Pulmonary artery endothelial cell (primary cell): ENCODE measurements at regions not wholly inside any gene's neighbourhood (a gene's known extent, or its start where the extent isn't known, plus 50 kb on each side); places are given as distances from the start of the nearest gene placed in this dataset.
A peak's percentile ranks its signal among the peaks of the same experiment; 100 is the strongest.
"Not testable (repeated sequence)": the region's sequence is repeated elsewhere in the genome, so short reads cannot be mapped to it uniquely, and the experiment has no call there.

ENCODE experiments used
- DNase-seq: peaks from one replicate; pipeline ENCODE4 v3.0.0-alpha.2; 2011; ENCODE audit warnings: low read depth, low spot score

DNA sequence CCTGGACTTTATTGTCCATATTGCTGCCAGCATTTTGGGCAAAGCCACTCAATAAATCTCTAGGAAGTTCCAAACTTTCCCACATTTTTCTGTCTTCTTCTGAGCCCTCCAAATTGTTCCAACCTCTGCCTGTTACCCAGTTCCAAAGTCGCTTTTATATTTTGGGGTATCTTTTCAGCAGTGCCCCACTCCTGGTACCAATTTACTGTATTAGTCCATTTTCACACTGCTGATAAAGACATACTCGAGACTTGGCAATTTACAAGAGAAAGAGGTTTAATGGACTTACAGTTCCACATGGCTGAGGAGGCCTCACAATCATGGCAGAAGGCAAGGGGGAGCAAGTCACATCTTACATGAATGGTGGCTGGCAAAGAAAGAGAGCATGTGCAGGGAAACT is 53.4 kb downstream of the AHSP start:
- not testable (repeated sequence) for DNase-seq

- DNase-seq: not testable (repeated sequence)
These were observed 74.2 kb downstream of the AHSP start for GRCh38 chr16:31601737-31602384.

GRCh38 chr16:31618130-31618529 is 90.4 kb downstream of the AHSP start:
- DNase-seq: no peak

- no peak for DNase-seq
These were observed 108.7 kb downstream of the AHSP start for GRCh38 chr16:31636433-31636832.

- no peak for DNase-seq
These were observed 113.6 kb downstream of the AHSP start for GRCh38 chr16:31641279-31641678.

- DNase-seq: not testable (repeated sequence)
These were observed 128.0 kb downstream of the AHSP start for GRCh38 chr16:31655674-31656073.

GRCh38 chr16:31664683-31665482 is 137.2 kb downstream of the AHSP start:
- DNase-seq: no peak

DNA sequence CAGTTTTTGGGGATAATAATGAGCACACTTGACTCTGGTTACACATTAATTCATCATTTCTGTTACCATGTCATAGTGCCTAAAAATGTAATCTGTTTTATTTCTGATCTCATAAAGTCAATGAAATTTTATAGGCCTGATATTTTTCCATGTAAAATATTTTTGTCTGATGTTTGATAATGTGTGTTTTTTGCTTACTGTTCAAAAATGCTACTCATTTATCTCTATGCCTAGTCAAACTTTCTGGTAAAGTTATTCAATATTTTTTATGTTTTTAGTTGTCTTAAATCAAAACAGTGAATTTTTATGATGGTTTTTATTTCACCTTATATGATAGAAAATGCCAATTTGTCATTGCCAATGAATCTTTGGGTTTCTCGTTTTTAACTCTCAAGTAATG is 147.0 kb downstream of the AHSP start:
- no peak for DNase-seq

- DNase-seq: no peak
These were observed 149.0 kb downstream of the AHSP start for GRCh38 chr16:31676731-31677130.

DNA sequence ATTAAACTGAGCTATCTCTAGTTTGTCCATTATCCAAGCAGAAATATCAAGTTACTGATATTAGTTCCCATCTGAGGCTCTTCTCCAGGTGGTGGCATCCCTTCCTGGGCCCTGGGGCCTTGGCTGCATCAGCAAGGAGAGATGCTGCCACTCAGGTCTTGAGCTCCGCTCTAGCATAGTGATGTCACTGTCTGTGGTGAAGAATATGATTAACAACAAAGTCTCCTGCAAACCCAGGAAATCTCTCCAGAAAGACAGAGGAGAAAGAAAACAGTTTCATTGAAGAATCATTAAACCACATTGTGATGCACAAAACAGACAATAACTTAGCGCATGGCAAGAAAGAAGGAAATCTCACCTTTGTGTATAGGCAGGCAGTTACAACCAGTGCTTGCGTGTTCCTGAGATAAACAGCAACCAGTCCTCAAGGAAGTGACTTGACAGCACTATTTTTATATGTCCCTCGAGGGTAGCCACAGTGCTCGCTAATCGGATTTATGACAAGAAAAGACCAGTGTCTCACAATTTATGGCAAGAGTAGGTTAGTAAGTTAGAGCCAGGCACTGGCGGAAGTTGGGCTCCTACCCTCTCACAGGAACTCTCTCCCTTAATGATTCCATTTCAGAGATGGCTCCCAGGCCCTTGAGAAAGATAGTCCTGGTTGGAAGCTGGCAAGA is 151.1 kb downstream of the AHSP start:
- no peak for DNase-seq

DNA sequence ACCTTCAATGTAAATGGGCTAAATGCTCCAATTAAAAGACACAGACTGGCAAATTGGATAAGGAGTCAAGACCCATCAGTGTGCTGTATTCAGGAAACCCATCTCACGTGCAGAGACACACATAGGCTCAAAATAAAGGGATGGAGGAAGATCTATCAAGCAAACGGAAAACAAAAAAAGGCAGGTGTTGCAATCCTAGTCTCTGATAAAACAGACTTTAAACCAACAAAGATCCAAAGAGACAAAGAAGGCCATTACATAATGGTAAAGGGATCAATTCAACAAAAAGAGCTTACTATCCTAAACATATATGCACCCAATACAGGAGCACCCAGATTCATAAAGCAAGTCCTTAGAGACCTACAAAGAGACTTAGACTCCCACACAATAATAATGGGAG is 161.6 kb downstream of the AHSP start:
- not testable (repeated sequence) for DNase-seq

- DNase-seq: not testable (repeated sequence)
These were observed 164.6 kb downstream of the AHSP start for GRCh38 chr16:31692338-31692737.

GRCh38 chr16:31693733-31694132 is 166.0 kb downstream of the AHSP start:
- DNase-seq: no peak

GRCh38 chr16:31694461-31694860 is 166.8 kb downstream of the AHSP start:
- DNase-seq: no peak

- no peak for DNase-seq
These were observed 168.0 kb downstream of the AHSP start for GRCh38 chr16:31695667-31696066.

DNA sequence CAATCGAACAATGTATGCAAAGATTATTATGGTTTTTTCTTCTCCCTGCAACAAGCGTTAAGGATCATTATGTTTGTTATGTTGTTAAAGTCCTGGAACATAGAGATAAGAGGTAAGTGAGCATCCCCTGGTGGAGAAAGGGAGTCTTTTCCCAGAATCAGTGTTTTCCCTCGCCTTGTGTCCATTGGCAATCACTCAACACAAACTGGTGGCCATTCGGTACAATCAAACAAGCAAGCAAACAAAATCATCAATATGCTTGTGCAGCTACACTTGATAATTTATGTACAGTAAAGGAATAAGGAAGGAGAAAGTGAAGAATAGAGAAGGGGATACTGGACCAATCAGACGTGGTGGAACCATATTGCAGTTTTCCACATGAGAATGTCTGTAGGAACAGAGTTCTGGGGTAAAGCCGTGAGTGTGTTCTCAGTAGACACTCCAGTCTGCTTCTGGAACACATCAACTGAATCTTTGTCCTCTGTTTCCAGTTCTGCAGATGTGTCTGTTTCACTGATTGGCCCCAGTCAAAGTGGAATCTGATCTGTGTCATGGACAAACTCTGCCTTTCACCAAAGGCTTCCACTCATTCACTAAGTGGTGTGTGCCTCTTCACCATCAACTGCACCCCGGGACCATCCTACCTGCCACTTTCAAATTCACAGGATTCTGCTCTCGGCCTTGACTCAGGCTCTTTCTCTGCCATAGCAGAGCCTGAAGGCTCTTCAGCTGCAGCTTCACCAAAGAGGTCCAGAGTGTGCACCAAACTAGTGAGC is 169.5 kb downstream of the AHSP start:
- DNase-seq: peak; percentile 10

DNA sequence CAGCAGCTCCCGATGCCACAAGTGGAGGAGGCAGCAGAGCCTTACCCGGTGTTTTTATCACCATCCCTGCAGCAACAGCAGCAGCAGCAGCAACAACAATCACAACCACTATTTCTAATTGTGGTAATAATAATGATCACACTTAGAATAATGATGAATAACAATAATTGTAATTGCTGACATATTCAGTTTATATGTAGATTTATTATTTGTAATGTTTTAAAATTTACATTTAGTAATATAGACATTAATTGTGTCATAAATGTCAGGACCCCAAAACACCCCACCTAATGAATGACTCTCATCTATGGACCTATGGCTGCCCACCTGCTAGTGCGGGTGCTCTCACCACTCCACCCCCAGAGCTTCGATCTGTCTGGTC is 170.0 kb downstream of the AHSP start:
- DNase-seq: no peak

GRCh38 chr16:31698901-31699300 is 171.2 kb downstream of the AHSP start:
- DNase-seq: no peak

DNA sequence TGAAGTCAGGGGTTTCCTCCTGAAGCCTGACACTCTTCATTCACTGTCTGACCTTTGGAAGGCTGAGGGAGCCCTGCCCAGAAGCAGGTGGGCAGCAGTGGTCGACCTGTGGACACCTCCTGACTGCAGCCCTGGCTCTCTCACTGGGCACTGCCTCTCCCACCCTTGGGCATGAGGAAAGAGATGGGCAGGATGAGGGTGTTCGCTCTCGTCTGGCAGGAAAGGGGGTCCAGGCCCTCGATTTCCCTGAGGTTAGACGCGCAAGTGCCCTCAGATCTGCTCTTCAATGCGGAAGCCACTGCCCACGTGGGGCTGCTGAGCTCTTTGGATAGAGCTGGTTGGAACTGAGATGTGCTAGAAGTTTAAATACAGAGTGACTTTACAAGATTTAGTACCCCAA is 171.9 kb downstream of the AHSP start:
- no peak for DNase-seq

GRCh38 chr16:31700200-31700529 is 172.5 kb downstream of the AHSP start:
- no peak for DNase-seq

DNA sequence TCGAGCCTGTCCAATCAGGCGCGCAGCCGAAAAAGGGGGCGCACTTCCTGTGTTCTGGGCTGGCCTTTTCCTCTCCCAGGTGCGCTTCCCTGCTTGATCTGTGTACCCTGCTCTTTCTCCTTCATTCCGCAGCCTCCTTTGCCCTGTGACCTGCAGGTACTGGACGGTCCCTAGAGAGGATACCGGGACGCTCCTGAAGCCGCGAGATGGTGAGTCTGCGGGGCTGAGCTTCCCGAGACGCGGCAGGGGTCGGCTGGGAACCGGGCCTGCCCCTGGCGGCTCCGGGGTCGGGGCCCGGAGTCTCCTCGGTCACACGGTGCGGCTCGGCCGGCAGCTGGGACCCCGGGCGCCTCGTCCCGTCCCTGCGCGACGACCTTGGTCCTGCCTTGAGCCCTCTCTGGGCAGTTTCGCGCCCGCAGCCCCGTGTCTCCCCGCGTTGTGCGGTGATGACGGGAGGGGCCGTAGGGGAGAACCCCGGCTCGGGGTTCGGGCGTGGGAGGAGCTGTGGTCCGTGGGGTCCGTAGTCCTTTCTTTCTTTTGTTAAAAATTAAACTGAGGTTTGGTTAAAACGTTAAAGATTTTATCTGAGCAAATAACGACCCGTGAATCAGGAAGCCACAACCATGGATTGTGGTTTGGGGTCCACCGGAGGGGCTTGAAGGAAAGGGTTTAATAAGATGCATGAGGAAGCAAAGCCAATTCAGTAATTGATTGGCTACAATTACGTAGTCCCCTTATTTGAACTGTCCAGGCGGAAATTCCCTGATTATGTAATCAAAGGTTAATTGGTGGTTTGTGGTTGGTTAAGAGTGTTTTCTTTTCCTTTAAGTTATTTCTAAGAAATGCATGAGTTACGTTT is 172.8 kb upstream of the ZNF267 start:
- DNase-seq: no peak
